HG02759 (cell line): ENCODE measurements at regions not wholly inside any gene's neighbourhood (a gene's known extent, or its start where the extent isn't known, plus 50 kb on each side); places are given as distances from the start of the nearest gene placed in this dataset.
"Not testable (repeated sequence)": the region's sequence is repeated elsewhere in the genome, so short reads cannot be mapped to it uniquely, and the experiment has no call there.

Source experiments
- ATAC-seq: cut with Tn5 transposase; IDR thresholded peaks from one replicate; pipeline ENCODE4 v1.9.1; 2021; ENCODE audit warnings: mild to moderate bottlenecking, moderate library complexity; ENCODE audit not compliant: unreplicated experiment

GRCh38 chr10:2589196-2589595, 478.2 kb upstream of the PFKP start:
- ATAC-seq, result no peak

- no peak for ATAC-seq
These were observed 483.0 kb upstream of the PFKP start for GRCh38 chr10:2584385-2584784.

- ATAC-seq, result no peak
These were observed 490.5 kb upstream of the PFKP start for GRCh38 chr10:2576892-2577291.

GRCh38 chr10:2575460-2575859, 491.9 kb upstream of the PFKP start:
- ATAC-seq, result no peak

GRCh38 chr10:2572611-2573010, 494.7 kb upstream of the PFKP start:
- no peak for ATAC-seq

GRCh38 chr10:2556883-2557282, 510.5 kb upstream of the PFKP start:
- ATAC-seq, result peak; percentile 91

- no peak for ATAC-seq
These were observed 519.3 kb upstream of the PFKP start for GRCh38 chr10:2548071-2548470.

- no peak for ATAC-seq
These were observed 519.7 kb upstream of the PFKP start for GRCh38 chr10:2547606-2548005.

- not testable (repeated sequence) for ATAC-seq
These were observed 520.5 kb upstream of the PFKP start for GRCh38 chr10:2546894-2547293.

- ATAC-seq, result no peak
These were observed 523.4 kb upstream of the PFKP start for GRCh38 chr10:2543974-2544373.

GRCh38 chr10:2543142-2543886, 524.0 kb upstream of the PFKP start:
- ATAC-seq, result no peak

GRCh38 chr10:2541176-2541575, 526.2 kb upstream of the PFKP start:
- no peak for ATAC-seq

GRCh38 chr10:2529945-2530344, 537.4 kb upstream of the PFKP start:
- ATAC-seq, result no peak

- ATAC-seq, result no peak
These were observed 541.6 kb upstream of the PFKP start for GRCh38 chr10:2525781-2526180.

GRCh38 chr10:2519139-2519538, 548.2 kb upstream of the PFKP start:
- no peak for ATAC-seq

GRCh38 chr10:2509081-2509531, 558.2 kb upstream of the PFKP start:
- ATAC-seq, result no peak

GRCh38 chr10:2501366-2501940, 565.9 kb upstream of the PFKP start:
- not testable (repeated sequence) for ATAC-seq

- ATAC-seq, result no peak
These were observed 572.9 kb upstream of the PFKP start for GRCh38 chr10:2494399-2494798.

- no peak for ATAC-seq
These were observed 578.8 kb upstream of the PFKP start for GRCh38 chr10:2488446-2489005.

GRCh38 chr10:2487921-2488320, 579.4 kb upstream of the PFKP start:
- no peak for ATAC-seq

- no peak for ATAC-seq
These were observed 588.7 kb upstream of the PFKP start for GRCh38 chr10:2478656-2479055.

GRCh38 chr10:2476812-2477553, 590.4 kb upstream of the PFKP start:
- ATAC-seq, result no peak
